ENCODE measurements at regions not wholly inside any gene's neighbourhood (a gene's known extent, or its start where the extent isn't known, plus 50 kb on each side); places are given as distances from the start of the nearest gene placed in this dataset.

GRCh38 chr2:122590524-122590923, 835.1 kb downstream of the TSN start:
- no peak for DNase-seq

- no peak for DNase-seq
These were observed 839.6 kb downstream of the TSN start for GRCh38 chr2:122595065-122595464.

- DNase-seq = no peak
These were observed 841.1 kb downstream of the TSN start for GRCh38 chr2:122596598-122596997.

GRCh38 chr2:122598784-122599183, 843.3 kb downstream of the TSN start:
- DNase-seq = no peak

- DNase-seq = no peak
These were observed 855.6 kb downstream of the TSN start for GRCh38 chr2:122610948-122611609.

GRCh38 chr2:122622934-122623333, 867.5 kb downstream of the TSN start:
- no peak for DNase-seq

- DNase-seq = no peak
These were observed 871.9 kb downstream of the TSN start for GRCh38 chr2:122627388-122627787.

GRCh38 chr2:122634256-122634655, 878.8 kb downstream of the TSN start:
- no peak for DNase-seq

- no peak for DNase-seq
These were observed 879.5 kb downstream of the TSN start for GRCh38 chr2:122634920-122635319.

GRCh38 chr2:122635686-122636085, 880.2 kb downstream of the TSN start:
- DNase-seq = no peak

GRCh38 chr2:122636097-122636496, 880.6 kb downstream of the TSN start:
- no peak for DNase-seq

- no peak for DNase-seq
These were observed 883.7 kb downstream of the TSN start for GRCh38 chr2:122639176-122639575.

GRCh38 chr2:122639711-122640110, 884.3 kb downstream of the TSN start:
- no peak for DNase-seq

- no peak for DNase-seq
These were observed 888.4 kb downstream of the TSN start for GRCh38 chr2:122643725-122644329.

- no peak for DNase-seq
These were observed 895.8 kb downstream of the TSN start for GRCh38 chr2:122651236-122651635.

- DNase-seq = no peak
These were observed 896.3 kb downstream of the TSN start for GRCh38 chr2:122651780-122652179.

GRCh38 chr2:122652670-122653069, 897.2 kb downstream of the TSN start:
- no peak for DNase-seq

GRCh38 chr2:122656403-122656802, 901.0 kb downstream of the TSN start:
- no peak for DNase-seq

- DNase-seq = no peak
These were observed 905.6 kb downstream of the TSN start for GRCh38 chr2:122660786-122661634.

GRCh38 chr2:122663620-122664019, 908.2 kb downstream of the TSN start:
- DNase-seq = no peak

GRCh38 chr2:122669627-122670026, 914.2 kb downstream of the TSN start:
- DNase-seq = no peak

GRCh38 chr2:122670897-122671296, 915.4 kb downstream of the TSN start:
- no peak for DNase-seq

- no peak for DNase-seq
These were observed 925.2 kb downstream of the TSN start for GRCh38 chr2:122680662-122681061.

- DNase-seq = no peak
These were observed 926.2 kb downstream of the TSN start for GRCh38 chr2:122681626-122682025.
